HL-60 (cell line): ENCODE measurements at regions not wholly inside any gene's neighbourhood (a gene's known extent, or its start where the extent isn't known, plus 50 kb on each side); places are given as distances from the start of the nearest gene placed in this dataset.

Experiments used
- DNase-seq, 2 experiments: peaks; one replicate each; pipeline ENCODE4 v3.0.0-alpha.2; 2010 to 2020; ENCODE audit warnings: low read depth in 1 of 2, low spot score in 1 of 2
- H3K27ac ChIP-seq: fragments of 250-450 bp; sonication (Bioruptor Pico); replicated peaks from 2 replicates; pipeline ENCODE4 v1.5.1; 2020; ENCODE audit warnings: mild to moderate bottlenecking, moderate library complexity
- H3K27me3 ChIP-seq: fragments of 250-450 bp; sonication (Bioruptor Pico); 2 replicates; pipeline ENCODE4 v1.5.1; 2021; ENCODE audit warnings: mild to moderate bottlenecking, moderate library complexity; ENCODE audit not compliant: insufficient read depth, poor library complexity, severe bottlenecking
- H3K4me3 ChIP-seq: replicated peaks from 2 replicates; pipeline ENCODE4 v1.5.1; 2011; ENCODE audit warnings: mild to moderate bottlenecking, control low read depth, low read length; ENCODE audit not compliant: insufficient read depth
- GABPA ChIP-seq: IDR thresholded peaks from 2 replicates; pipeline ENCODE4 v1.6.1; 2012; ENCODE audit warnings: low read depth
- POLR2AphosphoS5 ChIP-seq: IDR thresholded peaks from 2 replicates; pipeline ENCODE4 v1.6.1; 2012; ENCODE audit warnings: low read depth
- SPI1 ChIP-seq: IDR thresholded peaks from 2 replicates; pipeline ENCODE4 v1.6.1; 2012; ENCODE audit warnings: low read depth, mild to moderate bottlenecking, borderline replicate concordance
- TF ChIP-seq, protein P1 (sequence below): IDR thresholded peaks from 2 replicates; pipeline ENCODE4 v1.6.1; 2012; ENCODE audit warnings: low read depth; ENCODE audit not compliant: insufficient replicate concordance
- TF ChIP-seq, protein P2 (sequence below): IDR thresholded peaks from one replicate; pipeline ENCODE4 v1.5.1; 2011; ENCODE audit warnings: low read length, control low read depth, inconsistent platforms; ENCODE audit not compliant: insufficient read depth

GRCh38 chr7:20035279-20035875 is 181.8 kb downstream of the MACC1 start:
- TF ChIP-seq, protein P1, sequence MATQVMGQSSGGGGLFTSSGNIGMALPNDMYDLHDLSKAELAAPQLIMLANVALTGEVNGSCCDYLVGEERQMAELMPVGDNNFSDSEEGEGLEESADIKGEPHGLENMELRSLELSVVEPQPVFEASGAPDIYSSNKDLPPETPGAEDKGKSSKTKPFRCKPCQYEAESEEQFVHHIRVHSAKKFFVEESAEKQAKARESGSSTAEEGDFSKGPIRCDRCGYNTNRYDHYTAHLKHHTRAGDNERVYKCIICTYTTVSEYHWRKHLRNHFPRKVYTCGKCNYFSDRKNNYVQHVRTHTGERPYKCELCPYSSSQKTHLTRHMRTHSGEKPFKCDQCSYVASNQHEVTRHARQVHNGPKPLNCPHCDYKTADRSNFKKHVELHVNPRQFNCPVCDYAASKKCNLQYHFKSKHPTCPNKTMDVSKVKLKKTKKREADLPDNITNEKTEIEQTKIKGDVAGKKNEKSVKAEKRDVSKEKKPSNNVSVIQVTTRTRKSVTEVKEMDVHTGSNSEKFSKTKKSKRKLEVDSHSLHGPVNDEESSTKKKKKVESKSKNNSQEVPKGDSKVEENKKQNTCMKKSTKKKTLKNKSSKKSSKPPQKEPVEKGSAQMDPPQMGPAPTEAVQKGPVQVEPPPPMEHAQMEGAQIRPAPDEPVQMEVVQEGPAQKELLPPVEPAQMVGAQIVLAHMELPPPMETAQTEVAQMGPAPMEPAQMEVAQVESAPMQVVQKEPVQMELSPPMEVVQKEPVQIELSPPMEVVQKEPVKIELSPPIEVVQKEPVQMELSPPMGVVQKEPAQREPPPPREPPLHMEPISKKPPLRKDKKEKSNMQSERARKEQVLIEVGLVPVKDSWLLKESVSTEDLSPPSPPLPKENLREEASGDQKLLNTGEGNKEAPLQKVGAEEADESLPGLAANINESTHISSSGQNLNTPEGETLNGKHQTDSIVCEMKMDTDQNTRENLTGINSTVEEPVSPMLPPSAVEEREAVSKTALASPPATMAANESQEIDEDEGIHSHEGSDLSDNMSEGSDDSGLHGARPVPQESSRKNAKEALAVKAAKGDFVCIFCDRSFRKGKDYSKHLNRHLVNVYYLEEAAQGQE = no peak
- TF ChIP-seq, protein P2, sequence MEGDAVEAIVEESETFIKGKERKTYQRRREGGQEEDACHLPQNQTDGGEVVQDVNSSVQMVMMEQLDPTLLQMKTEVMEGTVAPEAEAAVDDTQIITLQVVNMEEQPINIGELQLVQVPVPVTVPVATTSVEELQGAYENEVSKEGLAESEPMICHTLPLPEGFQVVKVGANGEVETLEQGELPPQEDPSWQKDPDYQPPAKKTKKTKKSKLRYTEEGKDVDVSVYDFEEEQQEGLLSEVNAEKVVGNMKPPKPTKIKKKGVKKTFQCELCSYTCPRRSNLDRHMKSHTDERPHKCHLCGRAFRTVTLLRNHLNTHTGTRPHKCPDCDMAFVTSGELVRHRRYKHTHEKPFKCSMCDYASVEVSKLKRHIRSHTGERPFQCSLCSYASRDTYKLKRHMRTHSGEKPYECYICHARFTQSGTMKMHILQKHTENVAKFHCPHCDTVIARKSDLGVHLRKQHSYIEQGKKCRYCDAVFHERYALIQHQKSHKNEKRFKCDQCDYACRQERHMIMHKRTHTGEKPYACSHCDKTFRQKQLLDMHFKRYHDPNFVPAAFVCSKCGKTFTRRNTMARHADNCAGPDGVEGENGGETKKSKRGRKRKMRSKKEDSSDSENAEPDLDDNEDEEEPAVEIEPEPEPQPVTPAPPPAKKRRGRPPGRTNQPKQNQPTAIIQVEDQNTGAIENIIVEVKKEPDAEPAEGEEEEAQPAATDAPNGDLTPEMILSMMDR = no peak
- no peak for TF ChIP-seq SPI1
- no peak for TF ChIP-seq POLR2AphosphoS5
- no peak for TF ChIP-seq GABPA
- DNase-seq = no peak
- H3K27ac ChIP-seq = no peak overlapping the region

GRCh38 chr7:20033621-20034400 is 183.4 kb downstream of the MACC1 start:
- TF ChIP-seq SPI1 (no peak), GABPA (no peak), POLR2AphosphoS5 (no peak)
- TF ChIP-seq, protein P1 = no peak
- TF ChIP-seq, protein P2 = no peak
- no peak for DNase-seq
- Histone ChIP-seq H3K4me3 (no peak overlapping the region), H3K27ac (no peak overlapping the region), H3K27me3 (no peaks in the 10 kb centered on the region)

More at GRCh38 chr7:20035279-20035875, 181.8 kb downstream of the MACC1 start:
- no peak overlapping the region for H3K4me3 ChIP-seq
- no peaks in the 10 kb centered on the region for H3K27me3 ChIP-seq

DNA sequence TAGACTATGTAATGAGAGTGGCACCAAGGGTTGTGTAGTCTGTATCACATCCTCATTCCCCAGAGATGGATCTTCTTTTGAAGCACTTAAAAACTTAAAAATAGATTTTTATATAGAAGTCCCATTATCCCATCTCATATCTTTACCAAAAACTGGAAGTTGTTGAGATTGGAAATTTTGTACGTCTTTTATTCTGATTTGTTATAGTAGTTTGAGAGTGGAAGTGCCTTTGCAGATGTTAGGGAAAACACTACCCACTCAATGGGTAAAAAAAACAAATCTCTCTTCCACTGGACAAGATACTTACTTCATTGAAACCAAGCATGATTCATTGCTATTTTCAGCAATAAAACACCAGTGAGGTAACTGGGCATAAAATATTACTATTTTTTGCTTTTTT is 184.4 kb downstream of the MACC1 start:
- H3K27ac ChIP-seq = no peak overlapping the region
- DNase-seq = no peak
- TF ChIP-seq GABPA = no peak
- no peak for TF ChIP-seq SPI1
- no peak for TF ChIP-seq POLR2AphosphoS5
- TF ChIP-seq, protein P2 = no peak
- TF ChIP-seq, protein P1 = no peak
- H3K4me3 ChIP-seq = no peak overlapping the region
- H3K27me3 ChIP-seq = no peaks in the 10 kb centered on the region
